GM19035 (cell line): ENCODE measurements at regions not wholly inside any gene's neighbourhood (a gene's known extent, or its start where the extent isn't known, plus 50 kb on each side); places are given as distances from the start of the nearest gene placed in this dataset.

Experiments
- ATAC-seq: cut with Tn5 transposase; IDR thresholded peaks from one replicate; pipeline ENCODE4 v1.9.1; 2021; ENCODE audit not compliant: unreplicated experiment

GRCh38 chr15:46207341-46207740 is 572.5 kb downstream of the SQOR start:
- ATAC-seq: no peak

GRCh38 chr15:46213551-46213950 is 578.7 kb downstream of the SQOR start:
- ATAC-seq: no peak

GRCh38 chr15:46222826-46223225 is 588.0 kb downstream of the SQOR start:
- ATAC-seq: no peak

- no peak for ATAC-seq
Observed at GRCh38 chr15:46229263-46229662, 594.4 kb downstream of the SQOR start.

- no peak for ATAC-seq
Observed at GRCh38 chr15:46231786-46232185, 597.0 kb downstream of the SQOR start.

GRCh38 chr15:46232471-46232870 is 597.6 kb downstream of the SQOR start:
- no peak for ATAC-seq

GRCh38 chr15:46242935-46243334 is 608.1 kb downstream of the SQOR start:
- ATAC-seq: no peak

- ATAC-seq: no peak
Observed at GRCh38 chr15:46251903-46252302, 617.1 kb downstream of the SQOR start.

- no peak for ATAC-seq
Observed at GRCh38 chr15:46258056-46258455, 623.2 kb downstream of the SQOR start.

GRCh38 chr15:46260937-46261336 is 626.1 kb downstream of the SQOR start:
- no peak for ATAC-seq

- no peak for ATAC-seq
Observed at GRCh38 chr15:46265664-46266347, 631.0 kb downstream of the SQOR start.

GRCh38 chr15:46266661-46267060 is 631.8 kb downstream of the SQOR start:
- ATAC-seq: no peak

GRCh38 chr15:46270481-46271147 is 635.8 kb downstream of the SQOR start:
- no peak for ATAC-seq

- no peak for ATAC-seq
Observed at GRCh38 chr15:46275701-46276100, 640.9 kb downstream of the SQOR start.

GRCh38 chr15:46277451-46277850 is 642.6 kb downstream of the SQOR start:
- no peak for ATAC-seq

- ATAC-seq: no peak
Observed at GRCh38 chr15:46278062-46278461, 643.2 kb downstream of the SQOR start.

- no peak for ATAC-seq
Observed at GRCh38 chr15:46278486-46279090, 643.8 kb downstream of the SQOR start.

- ATAC-seq: no peak
Observed at GRCh38 chr15:46280762-46281542, 646.1 kb downstream of the SQOR start.

GRCh38 chr15:46293550-46293949 is 658.7 kb downstream of the SQOR start:
- ATAC-seq: no peak

GRCh38 chr15:46296002-46296401 is 661.2 kb downstream of the SQOR start:
- no peak for ATAC-seq

- ATAC-seq: no peak
Observed at GRCh38 chr15:46296797-46297196, 662.0 kb downstream of the SQOR start.

- peak; percentile 69 for ATAC-seq
Observed at GRCh38 chr15:46297766-46298165, 662.9 kb downstream of the SQOR start.
